Fibroblast of lung (primary cell): ENCODE measurements at regions not wholly inside any gene's neighbourhood (a gene's known extent, or its start where the extent isn't known, plus 50 kb on each side); places are given as distances from the start of the nearest gene placed in this dataset.

Experiments
- DNase-seq, 2 donors: peaks; one replicate each; pipeline versions ENCODE4 v3.0.0 to v3.0.0-alpha.2; 2010; ENCODE audit warnings: low read depth in 2 of 2
- H2AFZ ChIP-seq: 2 replicates; pipeline ENCODE4 v1.5.1; 2012; ENCODE audit warnings: low read length, control low read depth, inconsistent platforms
- H3K27ac ChIP-seq: 2 replicates; pipeline ENCODE4 v1.5.1; 2011; ENCODE audit warnings: low read length, control low read depth; ENCODE audit not compliant: insufficient read depth
- H3K27me3 ChIP-seq: 2 replicates; pipeline ENCODE4 v1.5.1; 2011; ENCODE audit warnings: mild to moderate bottlenecking, low read length; ENCODE audit not compliant: control insufficient read depth, insufficient read depth
- H3K36me3 ChIP-seq: 2 replicates; pipeline ENCODE4 v1.5.1; 2011; ENCODE audit warnings: low read length; ENCODE audit not compliant: control insufficient read depth, insufficient read depth
- H3K4me1 ChIP-seq: 2 replicates; pipeline ENCODE4 v1.5.1; 2011; ENCODE audit warnings: low read length; ENCODE audit not compliant: control insufficient read depth, insufficient read depth; ENCODE audit errors: extremely low read depth
- H3K4me2 ChIP-seq: 2 replicates; pipeline ENCODE4 v1.5.1; 2011; ENCODE audit warnings: low read length, control low read depth; ENCODE audit not compliant: insufficient read depth; ENCODE audit errors: extremely low read depth
- H3K4me3 ChIP-seq, 4 experiments: fragments of 200-600 bp in 1 of 4; sonication (generic) in 1 of 4; replicated peaks in 1 of 4; 2 replicates each; pipeline ENCODE4 v1.5.1; 2011 to 2016; ENCODE audit warnings: low read length in 4 of 4, low read depth in 3 of 4, mild to moderate bottlenecking in 3 of 4, control low read depth in 2 of 4, inconsistent platforms in 1 of 4, mixed read lengths in 1 of 4; ENCODE audit not compliant: insufficient read depth in 1 of 4; ENCODE audit errors: control extremely low read depth in 1 of 4
- H3K79me2 ChIP-seq: 2 replicates; pipeline ENCODE4 v1.5.1; 2012; ENCODE audit warnings: mild to moderate bottlenecking, low read length, inconsistent platforms; ENCODE audit not compliant: control insufficient read depth, insufficient read depth
- H3K9ac ChIP-seq: 2 replicates; pipeline ENCODE4 v1.5.1; 2011; ENCODE audit warnings: mild to moderate bottlenecking, low read length, control low read depth; ENCODE audit not compliant: insufficient read depth
- H3K9me3 ChIP-seq: 2 replicates; pipeline ENCODE4 v1.5.1; 2012; ENCODE audit warnings: low read depth, low read length; ENCODE audit not compliant: control insufficient read depth, insufficient read depth
- H4K20me1 ChIP-seq: 2 replicates; pipeline ENCODE4 v1.5.1; 2011; ENCODE audit warnings: low read length; ENCODE audit not compliant: control insufficient read depth, insufficient read depth; ENCODE audit errors: extremely low read depth
- CTCF ChIP-seq, 2 donors: IDR thresholded peaks in 1 of 2; conservative IDR thresholded peaks in 1 of 2; 1 replicate in 1 of 2; 2 replicates in 1 of 2; pipeline ENCODE4 v1.5.1; 2011 to 2012; ENCODE audit warnings: low read length in 2 of 2, control low read depth in 1 of 2, inconsistent platforms in 1 of 2, low read depth in 1 of 2, mild to moderate bottlenecking in 1 of 2
- EZH2 ChIP-seq: IDR thresholded peaks from 2 replicates; pipeline ENCODE4 v1.5.1; 2012; ENCODE audit warnings: low read length, control low read depth, mild to moderate bottlenecking; ENCODE audit errors: missing control alignments

- Histone ChIP-seq H3K79me2 (no peaks in the 10 kb centered on the region), H3K4me1 (peaks cover 9% of the 10 kb centered on the region), H3K4me2 (no peak overlapping the region), H3K9me3 (no peaks in the 10 kb centered on the region), H3K27me3 (no peaks in the 10 kb centered on the region), H2AFZ (no peak overlapping the region), H3K36me3 (no peaks in the 10 kb centered on the region), H3K27ac (no peak overlapping the region), H3K4me3 (no peak overlapping the region), H4K20me1 (no peaks in the 10 kb centered on the region), H3K9ac (no peak overlapping the region)
- DNase-seq = no peak
- TF ChIP-seq EZH2 (no peak), CTCF (conservative IDR thresholded peaks at IDR 0.05 in 1 of 2, IDR thresholded peaks at IDR 0.05 in 1 of 2; ENCODE audit: low read depth in 1 of 2, low read length in 2 of 2) (no peak)
Measured at GRCh38 chr2:74763962-74764428, 69.9 kb upstream of the HK2 start.

- Histone ChIP-seq H3K79me2 (no peaks in the 10 kb centered on the region), H2AFZ (no peak overlapping the region), H3K4me3 (no peak overlapping the region), H3K9me3 (no peaks in the 10 kb centered on the region), H3K27me3 (no peaks in the 10 kb centered on the region), H3K27ac (no peak overlapping the region), H3K36me3 (no peaks in the 10 kb centered on the region), H3K4me2 (no peak overlapping the region), H3K9ac (no peak overlapping the region), H3K4me1 (peaks cover 9% of the 10 kb centered on the region), H4K20me1 (no peaks in the 10 kb centered on the region)
- peak; percentile 9 to 29 for DNase-seq
- TF ChIP-seq EZH2 = no peak
- no peak for TF ChIP-seq CTCF (conservative IDR thresholded peaks at IDR 0.05 in 1 of 2, IDR thresholded peaks at IDR 0.05 in 1 of 2; ENCODE audit: low read depth in 1 of 2, low read length in 2 of 2)
Measured at GRCh38 chr2:74764429-74765272, 69.3 kb upstream of the HK2 start.

- no peak for DNase-seq
- no peak overlapping the region for H2AFZ ChIP-seq
- H3K79me2 ChIP-seq = no peaks in the 10 kb centered on the region
- no peaks in the 10 kb centered on the region for H3K27me3 ChIP-seq
- H3K27ac ChIP-seq = no peak overlapping the region
- no peak overlapping the region for H3K4me3 ChIP-seq
- H3K9ac ChIP-seq = no peak overlapping the region
- no peak overlapping the region for H3K4me2 ChIP-seq
- TF ChIP-seq CTCF (conservative IDR thresholded peaks at IDR 0.05 in 1 of 2, IDR thresholded peaks at IDR 0.05 in 1 of 2; ENCODE audit: low read depth in 1 of 2, low read length in 2 of 2) (no peak), EZH2 (no peak)
- no peaks in the 10 kb centered on the region for H3K9me3 ChIP-seq
- peaks cover 9% of the 10 kb centered on the region for H3K4me1 ChIP-seq
- H4K20me1 ChIP-seq = no peaks in the 10 kb centered on the region
- no peaks in the 10 kb centered on the region for H3K36me3 ChIP-seq
Measured at GRCh38 chr2:74766780-74767179, 67.1 kb upstream of the HK2 start.
